NB4 (cell line): ENCODE measurements at regions not wholly inside any gene's neighbourhood (a gene's known extent, or its start where the extent isn't known, plus 50 kb on each side); places are given as distances from the start of the nearest gene placed in this dataset.

Source experiments
- CTCF ChIP-seq: IDR thresholded peaks from one replicate; pipeline ENCODE4 v1.5.1; 2012; ENCODE audit warnings: low read depth, low read length
- POLR2A ChIP-seq: IDR thresholded peaks from 2 replicates; pipeline ENCODE4 v1.6.1; 2011; ENCODE audit warnings: mild to moderate bottlenecking; ENCODE audit not compliant: insufficient read length; ENCODE audit errors: extremely low read depth

DNA sequence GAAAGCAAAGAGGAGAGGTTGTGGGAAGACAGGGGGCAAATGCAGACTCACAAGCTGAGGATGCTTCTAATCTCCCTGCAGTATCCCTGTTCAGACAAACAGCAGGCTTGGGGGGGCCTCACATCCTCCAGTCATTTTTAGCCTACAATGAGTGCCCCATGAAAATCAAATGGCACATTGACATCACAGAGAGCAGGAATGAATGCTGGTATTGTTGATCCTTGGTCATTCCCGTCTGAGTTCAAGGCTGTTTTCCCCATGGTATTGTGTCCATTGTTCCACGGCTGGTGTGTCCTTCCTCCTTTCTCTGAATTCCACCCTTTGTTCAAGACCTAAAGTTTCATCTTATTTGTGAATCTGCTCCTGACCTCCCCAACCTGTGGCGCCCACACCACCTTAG, 545.6 kb downstream of the AJAP1 start:
- TF ChIP-seq CTCF (no peak), POLR2A (no peak)
